ENCODE measurements at regions not wholly inside any gene's neighbourhood (a gene's known extent, or its start where the extent isn't known, plus 50 kb on each side); places are given as distances from the start of the nearest gene placed in this dataset.

GRCh38 chr6:19979986-19980385 is 142.8 kb downstream of the ID4 start:
- TF ChIP-seq POLR2A (IDR thresholded peaks at IDR 0.05) (no peak), CTCF (IDR thresholded peaks at IDR 0.05) (no peak), EP300 (IDR thresholded peaks at IDR 0.05) (no peak)

All from suprapubic skin (tissue), 3 donors.